ENCODE measurements at regions not wholly inside any gene's neighbourhood (a gene's known extent, or its start where the extent isn't known, plus 50 kb on each side); places are given as distances from the start of the nearest gene placed in this dataset.

GRCh38 chr11:69558519-69558941 lies 77.1 kb downstream of the LINC01488 start:
- no peak for DNase-seq
- Histone ChIP-seq H4K20me1 (ENCODE audit: control insufficient read depth, insufficient read depth, insufficient read length) (no peaks in the 10 kb centered on the region), H2AK5ac (ENCODE audit: insufficient read length, low read length) (no peak overlapping the region), H3K9ac (ENCODE audit: extremely low read depth, insufficient read length, low read length) (no peak overlapping the region), H3T11ph (ENCODE audit: low read length) (no peak overlapping the region), H2BK15ac (ENCODE audit: low read depth, low read length) (no peak overlapping the region), H4K91ac (ENCODE audit: insufficient read length, low read depth, low read length) (no peak overlapping the region), H2BK5ac (ENCODE audit: insufficient read length, low read length) (no peak overlapping the region), H3K56ac (ENCODE audit: insufficient read length, low read depth, low read length) (no peak overlapping the region), H4K8ac (replicated peaks; ENCODE audit: insufficient read length, low read depth, low read length) (no peak overlapping the region), H3K23me2 (ENCODE audit: insufficient read length, low read depth, low read length, poor library complexity, severe bottlenecking) (no peaks in the 10 kb centered on the region), H2AFZ (ENCODE audit: low read length) (no peak overlapping the region), H3K14ac (ENCODE audit: insufficient read depth, low read length) (no peak overlapping the region), H3K27me3 (ENCODE audit: insufficient read depth, low read length) (no peaks in the 10 kb centered on the region), H2BK12ac (ENCODE audit: insufficient read length, low read depth, low read length) (no peak overlapping the region), H3K9me3 (ENCODE audit: control insufficient read depth, low read depth, low read length) (no peaks in the 10 kb centered on the region), H4K5ac (ENCODE audit: insufficient read length, low read depth, low read length) (no peak overlapping the region), H2BK20ac (ENCODE audit: low read depth, low read length, poor library complexity, severe bottlenecking) (no peak overlapping the region), H3K4ac (ENCODE audit: low read depth, low read length) (no peak overlapping the region), H3K79me2 (ENCODE audit: insufficient read depth, low read length) (no peaks in the 10 kb centered on the region), H3K27ac (ENCODE audit: insufficient read length, low read depth, low read length) (no peak overlapping the region), H3K4me2 (ENCODE audit: insufficient read depth, insufficient read length, low read length) (no peak overlapping the region), H3K23ac (ENCODE audit: insufficient read length, low read depth, low read length) (no peak overlapping the region), H3K18ac (ENCODE audit: insufficient read length, low read depth, low read length) (no peak overlapping the region), H2BK120ac (ENCODE audit: low read depth, low read length, poor library complexity, severe bottlenecking) (no peak overlapping the region), H3K4me1 (ENCODE audit: insufficient read depth, low read length) (no peaks in the 10 kb centered on the region), H3K79me1 (ENCODE audit: insufficient read depth, low read depth, low read length, poor library complexity, severe bottlenecking) (no peaks in the 10 kb centered on the region)
- TF ChIP-seq CTCF (conservative IDR thresholded peaks at IDR 0.05), result no peak
- H3K4me1 Mint-ChIP-seq, result no peaks in the 10 kb centered on the region; a peak in 1 of 4 replicates
- H3K36me3 Mint-ChIP-seq (ENCODE audit: insufficient read depth in 1 of 3, low read depth in 3 of 3), result no peaks in the 10 kb centered on the region
- H3K9me3 Mint-ChIP-seq, result peaks cover 4 to 7% of the 10 kb centered on the region in 2 experiments; a peak in 3 of 5 replicates
- peaks cover 10% of the 10 kb centered on the region; the same call in 1 of the 2 replicates for H3K27me3 Mint-ChIP-seq (ENCODE audit: low read depth)
- no peak overlapping the region for H3K4me3 Mint-ChIP-seq
- H3K27ac Mint-ChIP-seq, result no peak overlapping the region
- no CpG with 5 or more reads among the region's 12 CpGs for WGBS (ENCODE audit: extremely low coverage, insufficient read length, low lambda C conversion rate)

All from H9 (cell line).